ENCODE measurements at regions not wholly inside any gene's neighbourhood (a gene's known extent, or its start where the extent isn't known, plus 50 kb on each side); places are given as distances from the start of the nearest gene placed in this dataset.

DNA sequence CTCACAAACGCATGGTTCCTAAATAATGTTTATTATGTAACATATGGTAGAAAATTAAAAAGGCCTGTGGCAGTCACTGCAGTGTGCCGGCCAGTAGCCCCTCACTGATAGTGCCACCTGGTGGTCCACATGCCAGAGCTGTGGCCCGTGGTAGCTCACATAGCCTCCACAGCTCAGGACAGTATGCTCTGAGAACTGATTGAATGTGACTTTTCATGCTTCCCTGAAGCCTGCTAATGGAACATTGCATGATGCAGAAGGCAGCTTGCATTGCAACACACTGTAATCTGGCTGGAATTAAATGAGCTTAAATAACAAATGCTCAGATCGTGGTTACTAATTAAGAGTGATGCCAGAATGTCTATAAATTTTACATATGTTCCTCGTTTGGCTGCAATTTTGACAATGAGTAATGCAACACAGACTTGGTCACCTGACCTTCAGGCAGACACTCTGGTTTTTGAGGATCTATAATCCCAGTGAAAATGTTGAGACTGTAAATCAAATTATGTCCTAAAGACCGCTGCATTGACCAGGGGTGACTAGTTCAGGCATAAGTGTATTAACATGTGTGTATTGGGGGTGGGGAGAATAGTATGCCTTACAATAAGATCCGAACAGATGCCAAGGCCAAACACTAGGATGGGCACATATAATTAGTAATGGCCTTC, 566.4 kb downstream of the METTL15 start:
- 61 to 63% methylated on average over 7 of the region's 7 CpGs for WGBS, 2 donors

DNA sequence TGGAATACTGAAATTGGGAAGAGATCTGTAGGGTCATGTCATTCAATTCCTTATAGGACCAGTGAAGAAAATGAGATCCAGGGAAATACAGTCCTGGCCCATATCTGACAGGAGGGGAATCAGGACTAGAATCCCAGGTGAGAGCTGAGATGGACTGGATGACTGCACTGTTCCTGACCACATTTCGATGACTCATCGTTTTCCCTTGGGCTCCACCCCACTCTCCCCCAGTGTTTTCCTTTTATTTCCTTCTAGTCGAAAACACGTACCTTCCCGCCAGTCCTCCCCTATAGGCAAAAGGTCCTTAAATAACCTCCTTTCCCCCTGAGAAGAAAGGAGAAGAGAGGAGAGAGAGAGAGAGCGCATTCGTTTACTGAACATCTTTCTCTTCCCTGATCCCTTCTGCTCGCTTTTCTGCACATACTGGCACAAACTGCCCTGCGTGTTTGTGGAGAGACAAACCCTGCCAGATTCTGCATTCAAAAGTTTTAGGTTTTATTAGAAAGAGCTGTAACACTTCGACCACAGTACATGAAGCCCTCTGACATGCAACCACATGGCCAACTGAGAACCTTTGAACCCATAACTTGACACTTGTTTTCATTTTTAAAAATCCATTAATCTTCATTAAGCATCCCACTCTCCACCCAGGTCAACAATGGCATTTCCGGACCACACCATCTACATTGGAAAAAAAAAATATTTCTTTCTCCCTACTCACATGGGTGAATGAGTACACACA, 565.7 kb downstream of the METTL15 start:
- Histone ChIP-seq H3K4me3 (no peak overlapping the region), H3K27ac (ENCODE audit: low read depth in 1 of 2, low read length in 1 of 2) (no peak overlapping the region), H3K9me3 (ENCODE audit: control insufficient read depth in 4 of 4, insufficient read depth in 3 of 4, low read length in 3 of 4) (no peaks in the 10 kb centered on the region), H3K9ac (ENCODE audit: insufficient read depth in 1 of 2, low read length in 2 of 2) (no peak overlapping the region), H3K36me3 (ENCODE audit: control insufficient read depth in 4 of 4, insufficient read depth in 4 of 4, low read length in 4 of 4) (no peaks in the 10 kb centered on the region), H3K27me3 (ENCODE audit: control insufficient read depth in 3 of 3, insufficient read depth in 3 of 3, low read length in 2 of 3) (no peaks in the 10 kb centered on the region), H3K4me1 (ENCODE audit: control insufficient read depth in 5 of 5, insufficient read depth in 5 of 5, low read length in 5 of 5) (peaks cover 0 to 1% (median 0%) of the 10 kb centered on the region in 5 donors)
- TF ChIP-seq, protein P1, sequence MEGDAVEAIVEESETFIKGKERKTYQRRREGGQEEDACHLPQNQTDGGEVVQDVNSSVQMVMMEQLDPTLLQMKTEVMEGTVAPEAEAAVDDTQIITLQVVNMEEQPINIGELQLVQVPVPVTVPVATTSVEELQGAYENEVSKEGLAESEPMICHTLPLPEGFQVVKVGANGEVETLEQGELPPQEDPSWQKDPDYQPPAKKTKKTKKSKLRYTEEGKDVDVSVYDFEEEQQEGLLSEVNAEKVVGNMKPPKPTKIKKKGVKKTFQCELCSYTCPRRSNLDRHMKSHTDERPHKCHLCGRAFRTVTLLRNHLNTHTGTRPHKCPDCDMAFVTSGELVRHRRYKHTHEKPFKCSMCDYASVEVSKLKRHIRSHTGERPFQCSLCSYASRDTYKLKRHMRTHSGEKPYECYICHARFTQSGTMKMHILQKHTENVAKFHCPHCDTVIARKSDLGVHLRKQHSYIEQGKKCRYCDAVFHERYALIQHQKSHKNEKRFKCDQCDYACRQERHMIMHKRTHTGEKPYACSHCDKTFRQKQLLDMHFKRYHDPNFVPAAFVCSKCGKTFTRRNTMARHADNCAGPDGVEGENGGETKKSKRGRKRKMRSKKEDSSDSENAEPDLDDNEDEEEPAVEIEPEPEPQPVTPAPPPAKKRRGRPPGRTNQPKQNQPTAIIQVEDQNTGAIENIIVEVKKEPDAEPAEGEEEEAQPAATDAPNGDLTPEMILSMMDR (IDR thresholded peaks at IDR 0.05; ENCODE audit: control extremely low read depth, extremely low read depth), result no peak
- DNase-seq, result no peak
- 74 to 78% methylated on average over 11 of the region's 11 CpGs for WGBS, 2 donors
- no peak for ATAC-seq (ENCODE audit: insufficient read depth, low FRiP score)

More for the DNA sequence above, 566.4 kb downstream of the METTL15 start:
- no peak for ATAC-seq (ENCODE audit: insufficient read depth, low FRiP score)
- DNase-seq, result peak; percentile 22 to 60 (median 32)
- Histone ChIP-seq H3K9me3 (ENCODE audit: control insufficient read depth in 4 of 4, insufficient read depth in 3 of 4, low read length in 3 of 4) (no peaks in the 10 kb centered on the region), H3K36me3 (ENCODE audit: control insufficient read depth in 4 of 4, insufficient read depth in 4 of 4, low read length in 4 of 4) (no peaks in the 10 kb centered on the region), H3K9ac (ENCODE audit: insufficient read depth in 1 of 2, low read length in 2 of 2) (no peak overlapping the region), H3K27ac (ENCODE audit: low read depth in 1 of 2, low read length in 1 of 2) (no peak overlapping the region), H3K4me3 (no peak overlapping the region), H3K27me3 (ENCODE audit: control insufficient read depth in 3 of 3, insufficient read depth in 3 of 3, low read length in 2 of 3) (no peaks in the 10 kb centered on the region), H3K4me1 (ENCODE audit: control insufficient read depth in 5 of 5, insufficient read depth in 5 of 5, low read length in 5 of 5) (peaks cover 0 to 1% (median 0%) of the 10 kb centered on the region in 5 donors)
- TF ChIP-seq, protein P1 (IDR thresholded peaks at IDR 0.05; ENCODE audit: control extremely low read depth, extremely low read depth), result no peak

DNA sequence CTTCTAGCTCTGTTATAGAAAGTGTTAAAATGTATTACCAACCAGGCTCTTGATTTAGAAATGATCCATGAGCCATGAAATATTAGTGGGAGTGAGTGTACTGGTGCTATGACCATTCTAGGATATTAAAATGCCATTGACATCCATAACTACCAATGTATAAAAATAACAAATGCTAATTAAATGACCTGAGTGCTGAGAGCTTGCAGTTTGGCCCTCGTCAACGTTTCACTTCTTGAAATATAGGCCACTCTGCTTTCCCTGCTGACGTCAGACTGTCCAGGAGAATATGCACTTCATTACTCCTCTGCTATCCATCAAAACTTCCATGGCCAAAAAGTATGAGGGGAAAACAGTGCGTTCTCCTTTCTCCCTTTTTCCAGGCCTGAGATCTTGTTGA, 563.1 kb downstream of the METTL15 start:
- Histone ChIP-seq H3K4me3 (no peak overlapping the region), H3K27me3 (ENCODE audit: control insufficient read depth in 3 of 3, insufficient read depth in 3 of 3, low read length in 2 of 3) (no peaks in the 10 kb centered on the region), H3K27ac (ENCODE audit: low read depth in 1 of 2, low read length in 1 of 2) (no peak overlapping the region), H3K9ac (ENCODE audit: insufficient read depth in 1 of 2, low read length in 2 of 2) (no peak overlapping the region), H3K36me3 (ENCODE audit: control insufficient read depth in 4 of 4, insufficient read depth in 4 of 4, low read length in 4 of 4) (no peaks in the 10 kb centered on the region), H3K9me3 (ENCODE audit: control insufficient read depth in 4 of 4, insufficient read depth in 3 of 4, low read length in 3 of 4) (no peaks in the 10 kb centered on the region), H3K4me1 (ENCODE audit: control insufficient read depth in 5 of 5, insufficient read depth in 5 of 5, low read length in 5 of 5) (peaks cover 0 to 1% (median 0%) of the 10 kb centered on the region in 5 donors)
- 68 to 80% methylated on average over 4 of the region's 4 CpGs for WGBS, 2 donors
- no peak for DNase-seq
- no peak for ATAC-seq (ENCODE audit: insufficient read depth, low FRiP score)
- TF ChIP-seq, protein P1 (IDR thresholded peaks at IDR 0.05; ENCODE audit: control extremely low read depth, extremely low read depth), result no peak

All from lung (tissue), 11 donors.